Colonic mucosa (tissue), 4 donors: ENCODE measurements at regions not wholly inside any gene's neighbourhood (a gene's known extent, or its start where the extent isn't known, plus 50 kb on each side); places are given as distances from the start of the nearest gene placed in this dataset.

ENCODE experiments used
- DNase-seq: peaks from one replicate; pipeline ENCODE4 v3.0.0-alpha.2; 2020
- H3K27ac ChIP-seq: fragments of 200-600 bp; one replicate; pipeline ENCODE4 v1.8.0; 2021
- H3K27me3 ChIP-seq: fragments of 200-600 bp; one replicate; pipeline ENCODE4 v1.8.0; 2021
- H3K36me3 ChIP-seq: fragments of 200-600 bp; one replicate; pipeline ENCODE4 v1.8.0; 2021
- H3K4me1 ChIP-seq: fragments of 200-600 bp; one replicate; pipeline ENCODE4 v1.8.0; 2021; ENCODE audit warnings: mild to moderate bottlenecking
- H3K4me3 ChIP-seq: fragments of 200-600 bp; one replicate; pipeline ENCODE4 v1.8.0; 2021
- H3K9ac ChIP-seq, 2 donors: one replicate each; pipeline ENCODE4 v1.7.0; 2013; ENCODE audit warnings: control low read depth in 2 of 2, low read depth in 2 of 2, low read length in 2 of 2
- H3K9me3 ChIP-seq: fragments of 200-600 bp; one replicate; pipeline ENCODE4 v1.8.0; 2021
- CTCF ChIP-seq: fragments of 200-600 bp; IDR thresholded peaks from one replicate; pipeline ENCODE4 v1.8.0; 2022; ENCODE audit warnings: antibody characterized with exemption, mild to moderate bottlenecking
- intact Hi-C: fragments of 100-400 bp; cut with DNase I; formaldehyde crosslinking; loops from one replicate; pipeline ENCODE4 v1.14.1; 2022
- donor health status: healthy.
- donor health status: DM: no; HTN: no; CAD: no.
- donor health status: DM: no; HTN: no; CAD: no.

DNA sequence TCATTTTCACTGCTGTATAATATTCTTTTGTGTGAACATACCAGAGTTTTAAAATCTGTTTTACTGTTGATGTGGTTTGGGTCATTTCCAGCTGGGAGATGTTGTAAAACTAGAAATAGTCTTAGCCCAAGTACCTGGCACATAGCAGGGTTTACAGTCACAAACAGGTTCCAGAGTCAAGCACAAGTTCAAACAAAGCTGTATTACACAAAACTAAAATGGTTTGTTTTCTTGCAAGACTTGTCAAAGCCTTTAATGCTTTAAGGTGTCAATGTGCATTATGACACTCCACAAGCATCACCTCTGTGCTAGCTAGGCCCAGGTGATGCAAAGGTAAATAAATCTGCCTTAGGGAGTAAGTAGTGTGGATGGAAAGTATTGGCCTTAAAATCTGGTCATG is 379.1 kb downstream of the MN1 start:
- Histone ChIP-seq H3K4me3 (no peak overlapping the region), H3K4me1 (no peaks in the 10 kb centered on the region), H3K27me3 (no peaks in the 10 kb centered on the region), H3K9ac (no peak overlapping the region), H3K9me3 (no peaks in the 10 kb centered on the region), H3K36me3 (no peaks in the 10 kb centered on the region), H3K27ac (no peak overlapping the region)
- TF ChIP-seq CTCF, result no peak
- DNase-seq, result no peak
- intact Hi-C loops, result no loop called here

DNA sequence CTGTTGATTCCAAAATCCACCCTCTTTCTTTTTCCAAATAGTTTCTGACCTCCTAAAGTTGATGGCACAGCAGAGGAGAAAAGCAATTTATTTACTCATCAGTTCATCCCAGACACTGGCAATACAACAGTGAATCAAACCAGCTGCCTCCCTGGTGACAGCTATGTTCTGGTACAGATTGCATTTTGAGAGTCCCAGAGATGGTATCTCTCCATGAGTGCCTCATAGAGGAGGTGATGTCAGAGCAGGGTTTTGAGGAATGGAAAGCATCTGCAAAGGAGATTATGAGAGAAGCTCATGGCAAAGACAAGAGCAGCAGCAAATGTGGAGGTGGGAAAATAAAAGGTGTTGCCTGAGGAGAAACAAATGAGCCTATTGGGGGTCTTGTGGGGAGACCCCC is 377.2 kb downstream of the MN1 start:
- no peak for TF ChIP-seq CTCF
- Histone ChIP-seq H3K4me3 (no peak overlapping the region), H3K27me3 (no peaks in the 10 kb centered on the region), H3K9me3 (no peaks in the 10 kb centered on the region), H3K36me3 (no peaks in the 10 kb centered on the region), H3K27ac (no peak overlapping the region), H3K9ac (no peak overlapping the region), H3K4me1 (no peaks in the 10 kb centered on the region)
- intact Hi-C loops, result no loop called here
- no peak for DNase-seq

DNA sequence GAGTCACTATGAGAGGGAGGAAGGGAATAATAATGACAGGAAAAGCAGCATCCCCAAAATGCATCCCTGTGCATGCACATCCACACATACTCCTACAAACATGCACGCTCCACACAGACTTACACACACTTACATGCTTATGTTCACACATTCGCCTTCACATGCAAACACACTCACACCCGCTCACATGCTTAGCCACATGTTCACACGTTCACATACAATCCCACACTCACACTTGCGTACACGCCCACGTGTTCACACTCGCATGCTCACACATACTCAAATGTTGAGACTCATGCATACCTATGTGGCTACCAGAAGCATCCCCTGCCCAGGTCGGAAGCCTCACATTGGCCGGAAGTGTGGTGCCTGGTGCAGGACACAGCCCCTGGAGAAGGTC is 372.1 kb downstream of the MN1 start:
- H3K36me3 ChIP-seq, result no peaks in the 10 kb centered on the region
- no peak overlapping the region for H3K27ac ChIP-seq
- TF ChIP-seq CTCF, result no peak
- no peaks in the 10 kb centered on the region for H3K27me3 ChIP-seq
- no peaks in the 10 kb centered on the region for H3K4me1 ChIP-seq
- H3K9ac ChIP-seq, result no peak overlapping the region
- intact Hi-C loops, result no loop called here
- no peak overlapping the region for H3K4me3 ChIP-seq
- no peak for DNase-seq
- no peaks in the 10 kb centered on the region for H3K9me3 ChIP-seq

DNA sequence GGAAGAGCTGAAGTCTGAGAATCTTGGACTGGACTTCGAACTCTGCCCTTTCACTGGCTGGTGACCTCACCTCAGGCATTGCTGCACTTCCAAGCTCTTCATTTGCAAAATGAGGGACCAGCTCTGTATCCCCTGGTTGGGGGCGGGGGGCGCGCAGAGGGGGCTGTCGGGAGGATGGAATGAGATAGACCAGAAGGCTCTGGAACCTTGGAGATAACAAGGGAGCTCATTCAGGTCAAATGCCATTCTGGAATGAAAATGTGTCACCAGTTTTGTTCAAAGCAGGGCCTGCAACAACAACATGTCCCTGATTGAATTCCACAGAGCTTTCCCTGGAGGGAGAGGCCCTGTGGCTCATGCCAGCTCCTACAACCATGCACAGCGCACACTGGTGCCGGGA is 370.5 kb downstream of the MN1 start:
- Histone ChIP-seq H3K9ac (no peak overlapping the region), H3K27ac (no peak overlapping the region), H3K4me1 (no peaks in the 10 kb centered on the region), H3K27me3 (no peaks in the 10 kb centered on the region), H3K9me3 (no peaks in the 10 kb centered on the region), H3K4me3 (no peak overlapping the region), H3K36me3 (no peaks in the 10 kb centered on the region)
- no peak for DNase-seq
- intact Hi-C loops, result no loop called here
- TF ChIP-seq CTCF, result no peak

- H3K27ac ChIP-seq, result no peak overlapping the region
- no peak for DNase-seq
- no peak overlapping the region for H3K4me3 ChIP-seq
- H3K9me3 ChIP-seq, result no peaks in the 10 kb centered on the region
- H3K27me3 ChIP-seq, result no peaks in the 10 kb centered on the region
- no peak for TF ChIP-seq CTCF
- no peaks in the 10 kb centered on the region for H3K4me1 ChIP-seq
- H3K9ac ChIP-seq, result no peak overlapping the region
- H3K36me3 ChIP-seq, result no peaks in the 10 kb centered on the region
- intact Hi-C loops, result no loop called here
These were observed 369.7 kb downstream of the MN1 start for GRCh38 chr22:27431896-27432295.

GRCh38 chr22:27433099-27433498 is 368.5 kb downstream of the MN1 start:
- H3K27ac ChIP-seq, result no peak overlapping the region
- DNase-seq, result no peak
- no peaks in the 10 kb centered on the region for H3K4me1 ChIP-seq
- no peaks in the 10 kb centered on the region for H3K9me3 ChIP-seq
- no peak overlapping the region for H3K4me3 ChIP-seq
- no peak for TF ChIP-seq CTCF
- H3K27me3 ChIP-seq, result no peaks in the 10 kb centered on the region
- no peak overlapping the region for H3K9ac ChIP-seq
- intact Hi-C loops, result no loop called here
- H3K36me3 ChIP-seq, result no peaks in the 10 kb centered on the region
